ENCODE measurements at regions not wholly inside any gene's neighbourhood (a gene's known extent, or its start where the extent isn't known, plus 50 kb on each side); places are given as distances from the start of the nearest gene placed in this dataset.

GRCh38 chr3:76438971-76439370 lies 600.9 kb upstream of the ROBO2 start:
- Histone ChIP-seq H3K4me2 (ENCODE audit: low read length) (no peak overlapping the region), H3K36me3 (ENCODE audit: insufficient read depth, low read length) (no peaks in the 10 kb centered on the region), H2AFZ (ENCODE audit: low read length) (no peak overlapping the region), H3K79me2 (ENCODE audit: insufficient read depth, low read depth, low read length) (no peaks in the 10 kb centered on the region), H3K9me2 (ENCODE audit: insufficient read depth, low read length) (no peaks in the 10 kb centered on the region), H3K9me3 (ENCODE audit: low read length) (no peaks in the 10 kb centered on the region), H3K4me3 (ENCODE audit: low read depth, low read length, poor library complexity, severe bottlenecking) (no peak overlapping the region), H4K20me1 (ENCODE audit: insufficient read depth, low read length) (no peaks in the 10 kb centered on the region), H3K4me1 (ENCODE audit: insufficient read depth, low read length, poor library complexity, severe bottlenecking) (no peaks in the 10 kb centered on the region), H3K27ac (ENCODE audit: low read depth, low read length, poor library complexity, severe bottlenecking) (no peak overlapping the region)
- ChIA-PET POLR2A (interaction anchor here (0.5 kb wide), 1 partner anchor 1819 kb away, joined by 3 read pairs; no protein-coding TSS in a partner anchor), CTCF (ENCODE audit: unreplicated experiment) (no interaction called here)
- no peak for TF ChIP-seq CTCF (conservative IDR thresholded peaks at IDR 0.05; ENCODE audit: low read length)
- no peak for TF ChIP-seq EZH2phosphoT487 (IDR thresholded peaks at IDR 0.05; ENCODE audit: borderline replicate concordance, low read depth, low read length)
- BruUV-seq (replicated peaks) = no TSS peak
- intact Hi-C loops (cut with micrococcal nuclease; ENCODE audit: unreplicated experiment) = no loop called here
- no peak for DNase-seq (ENCODE audit: low spot score)

- CTCF ChIA-PET (ENCODE audit: unreplicated experiment) = no interaction called here
- no peaks in the 10 kb centered on the region for H3K9me3 ChIP-seq (ENCODE audit: low read length)
- no peaks in the 10 kb centered on the region for H4K20me1 ChIP-seq (ENCODE audit: insufficient read depth, low read length)
- POLR2A ChIA-PET = no interaction called here
- H3K4me2 ChIP-seq (ENCODE audit: low read length) = no peak overlapping the region
- BruUV-seq (replicated peaks) = no TSS peak
- no peaks in the 10 kb centered on the region for H3K9me2 ChIP-seq (ENCODE audit: insufficient read depth, low read length)
- intact Hi-C loops (cut with micrococcal nuclease; ENCODE audit: unreplicated experiment) = no loop called here
- no peaks in the 10 kb centered on the region for H3K79me2 ChIP-seq (ENCODE audit: insufficient read depth, low read depth, low read length)
- H3K4me3 ChIP-seq (ENCODE audit: low read depth, low read length, poor library complexity, severe bottlenecking) = no peak overlapping the region
- no peaks in the 10 kb centered on the region for H3K4me1 ChIP-seq (ENCODE audit: insufficient read depth, low read length, poor library complexity, severe bottlenecking)
- H2AFZ ChIP-seq (ENCODE audit: low read length) = no peak overlapping the region
- no peak for TF ChIP-seq CTCF (conservative IDR thresholded peaks at IDR 0.05; ENCODE audit: low read length)
- no peak for TF ChIP-seq EZH2phosphoT487 (IDR thresholded peaks at IDR 0.05; ENCODE audit: borderline replicate concordance, low read depth, low read length)
- no peaks in the 10 kb centered on the region for H3K36me3 ChIP-seq (ENCODE audit: insufficient read depth, low read length)
- no peak for DNase-seq (ENCODE audit: low spot score)
- H3K27ac ChIP-seq (ENCODE audit: low read depth, low read length, poor library complexity, severe bottlenecking) = no peak overlapping the region
Observed at GRCh38 chr3:76442374-76442915, 597.5 kb upstream of the ROBO2 start.

GRCh38 chr3:76456322-76456721 lies 583.6 kb upstream of the ROBO2 start:
- Histone ChIP-seq H3K9me3 (ENCODE audit: low read length) (no peaks in the 10 kb centered on the region), H3K36me3 (ENCODE audit: insufficient read depth, low read length) (no peaks in the 10 kb centered on the region), H3K4me1 (ENCODE audit: insufficient read depth, low read length, poor library complexity, severe bottlenecking) (no peaks in the 10 kb centered on the region), H3K4me3 (ENCODE audit: low read depth, low read length, poor library complexity, severe bottlenecking) (no peak overlapping the region), H3K9me2 (ENCODE audit: insufficient read depth, low read length) (no peaks in the 10 kb centered on the region), H2AFZ (ENCODE audit: low read length) (no peak overlapping the region), H3K79me2 (ENCODE audit: insufficient read depth, low read depth, low read length) (no peaks in the 10 kb centered on the region), H3K4me2 (ENCODE audit: low read length) (no peak overlapping the region), H4K20me1 (ENCODE audit: insufficient read depth, low read length) (no peaks in the 10 kb centered on the region), H3K27ac (ENCODE audit: low read depth, low read length, poor library complexity, severe bottlenecking) (no peak overlapping the region)
- ChIA-PET CTCF (ENCODE audit: unreplicated experiment) (no interaction called here), POLR2A (no interaction called here)
- intact Hi-C loops (cut with micrococcal nuclease; ENCODE audit: unreplicated experiment) = no loop called here
- BruUV-seq (replicated peaks) = no TSS peak
- no peak for DNase-seq (ENCODE audit: low spot score)
- TF ChIP-seq CTCF (conservative IDR thresholded peaks at IDR 0.05; ENCODE audit: low read length) (no peak), EZH2phosphoT487 (IDR thresholded peaks at IDR 0.05; ENCODE audit: borderline replicate concordance, low read depth, low read length) (no peak)
